ENCODE measurements at regions not wholly inside any gene's neighbourhood (a gene's known extent, or its start where the extent isn't known, plus 50 kb on each side); places are given as distances from the start of the nearest gene placed in this dataset.

- no peak for FAIRE-seq
Observed at GRCh38 chr15:35151381-35151780, 66.3 kb upstream of the NANOGP8 start.

- FAIRE-seq = no peak
Observed at GRCh38 chr15:35150361-35150760, 65.3 kb upstream of the NANOGP8 start.

DNA sequence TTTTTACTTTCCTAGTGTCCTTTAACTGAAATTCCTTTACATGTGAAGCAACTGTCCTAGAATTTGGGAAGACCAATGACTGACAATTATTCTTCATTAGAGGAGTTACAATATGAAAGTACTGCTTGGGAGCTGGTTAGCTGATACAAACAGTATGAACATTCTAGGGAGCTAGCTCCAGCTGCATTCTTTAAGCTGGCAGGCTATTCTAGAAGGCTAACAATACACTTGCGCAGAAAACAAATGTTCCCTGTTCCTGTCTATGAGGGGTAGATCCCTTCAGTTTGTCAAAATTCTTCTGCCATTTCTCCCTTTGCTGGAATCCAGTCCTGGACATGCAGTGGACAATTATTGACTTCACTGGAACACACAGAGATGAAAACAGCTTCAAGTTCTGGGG lies 60.2 kb upstream of the NANOGP8 start:
- FAIRE-seq = no peak

GRCh38 chr15:35142578-35142977 lies 57.5 kb upstream of the NANOGP8 start:
- no peak for FAIRE-seq

DNA sequence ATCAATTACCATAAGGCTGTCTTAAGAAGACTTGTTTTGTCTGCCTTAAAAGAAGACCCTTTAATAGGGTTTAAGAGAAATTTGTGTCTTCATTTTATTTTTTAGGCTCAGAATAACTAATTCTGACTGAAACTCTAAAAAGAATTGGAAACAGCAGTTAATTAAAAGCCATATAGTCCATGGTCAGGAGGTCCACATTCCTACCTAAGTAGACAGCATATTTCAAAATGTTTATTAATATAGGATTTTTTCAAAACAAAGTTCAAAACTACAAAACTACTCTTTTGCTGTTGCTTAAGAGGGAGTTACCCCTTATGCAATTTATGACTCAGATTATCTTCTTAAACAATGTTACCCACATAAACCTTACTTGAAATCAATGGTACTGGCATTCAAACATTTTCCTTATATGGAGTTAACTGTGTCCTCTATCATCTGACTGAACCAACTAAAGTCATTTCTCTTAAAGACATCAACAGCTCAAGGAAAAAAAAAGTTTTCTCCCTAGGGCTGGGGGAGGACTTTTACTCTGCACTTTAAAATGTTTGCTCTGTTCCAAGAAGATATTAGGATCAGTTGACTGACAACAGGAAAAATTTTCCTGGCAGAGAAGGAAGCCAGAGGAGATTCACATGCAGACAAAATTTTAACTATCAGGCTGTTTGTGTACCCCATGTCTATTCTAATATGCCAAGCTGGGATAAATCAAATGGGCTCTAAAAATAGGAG lies 56.8 kb upstream of the NANOGP8 start:
- FAIRE-seq = no peak

DNA sequence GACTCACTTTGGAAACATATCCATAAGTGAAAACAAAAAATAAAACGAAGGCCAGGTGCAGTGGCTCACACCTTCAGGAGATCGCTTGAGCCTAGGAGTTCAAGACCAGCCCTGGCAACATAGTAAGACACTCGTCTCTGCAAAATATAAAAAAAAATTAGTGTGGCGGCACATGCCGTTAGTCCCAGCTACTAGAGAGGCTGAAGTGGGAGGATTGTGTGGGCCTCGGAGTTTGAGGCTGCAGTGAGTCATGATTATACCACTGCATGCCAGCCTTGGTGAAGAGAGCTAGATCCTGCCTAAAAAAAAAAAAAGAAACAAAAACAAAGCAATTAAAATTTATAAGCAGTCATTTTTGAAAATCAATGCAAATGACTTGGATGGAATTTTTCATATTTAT lies 54.7 kb upstream of the NANOGP8 start:
- FAIRE-seq = no peak

GRCh38 chr15:35137190-35137574 lies 52.1 kb upstream of the NANOGP8 start:
- no peak for FAIRE-seq

- FAIRE-seq = no peak
Observed at GRCh38 chr15:35136321-35137189, 51.5 kb upstream of the NANOGP8 start.
